Coronary artery (tissue), 2 donors: ENCODE measurements at regions not wholly inside any gene's neighbourhood (a gene's known extent, or its start where the extent isn't known, plus 50 kb on each side); places are given as distances from the start of the nearest gene placed in this dataset.
A peak's percentile ranks its signal among the peaks of the same experiment; 100 is the strongest.

Source experiments
- DNase-seq: peaks from one replicate; pipeline ENCODE4 v3.0.0-alpha.2; 2017; ENCODE audit warnings: low spot score
- H3K27ac ChIP-seq, 2 donors: fragments of 200-600 bp; sonication (generic); one replicate each; pipeline ENCODE4 v1.5.1; 2016 to 2019
- H3K4me3 ChIP-seq: fragments of 200-600 bp; sonication (generic); 2 replicates; pipeline ENCODE4 v1.5.1; 2016; ENCODE audit warnings: mild to moderate bottlenecking, moderate library complexity
- TF ChIP-seq, protein P1 (sequence below): fragments of 200-600 bp; sonication (generic); IDR thresholded peaks from one replicate; pipeline ENCODE4 v1.5.1; 2019; ENCODE audit warnings: antibody characterized with exemption

GRCh38 chr20:58112017-58112781 is 116.3 kb downstream of the ANKRD60 start:
- TF ChIP-seq, protein P1, sequence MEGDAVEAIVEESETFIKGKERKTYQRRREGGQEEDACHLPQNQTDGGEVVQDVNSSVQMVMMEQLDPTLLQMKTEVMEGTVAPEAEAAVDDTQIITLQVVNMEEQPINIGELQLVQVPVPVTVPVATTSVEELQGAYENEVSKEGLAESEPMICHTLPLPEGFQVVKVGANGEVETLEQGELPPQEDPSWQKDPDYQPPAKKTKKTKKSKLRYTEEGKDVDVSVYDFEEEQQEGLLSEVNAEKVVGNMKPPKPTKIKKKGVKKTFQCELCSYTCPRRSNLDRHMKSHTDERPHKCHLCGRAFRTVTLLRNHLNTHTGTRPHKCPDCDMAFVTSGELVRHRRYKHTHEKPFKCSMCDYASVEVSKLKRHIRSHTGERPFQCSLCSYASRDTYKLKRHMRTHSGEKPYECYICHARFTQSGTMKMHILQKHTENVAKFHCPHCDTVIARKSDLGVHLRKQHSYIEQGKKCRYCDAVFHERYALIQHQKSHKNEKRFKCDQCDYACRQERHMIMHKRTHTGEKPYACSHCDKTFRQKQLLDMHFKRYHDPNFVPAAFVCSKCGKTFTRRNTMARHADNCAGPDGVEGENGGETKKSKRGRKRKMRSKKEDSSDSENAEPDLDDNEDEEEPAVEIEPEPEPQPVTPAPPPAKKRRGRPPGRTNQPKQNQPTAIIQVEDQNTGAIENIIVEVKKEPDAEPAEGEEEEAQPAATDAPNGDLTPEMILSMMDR: no peak
- peak; percentile 43 for DNase-seq
- H3K27ac ChIP-seq: peak overlapping the region in 1 of 2 donors; percentile 60
- H3K4me3 ChIP-seq: no peak overlapping the region

DNA sequence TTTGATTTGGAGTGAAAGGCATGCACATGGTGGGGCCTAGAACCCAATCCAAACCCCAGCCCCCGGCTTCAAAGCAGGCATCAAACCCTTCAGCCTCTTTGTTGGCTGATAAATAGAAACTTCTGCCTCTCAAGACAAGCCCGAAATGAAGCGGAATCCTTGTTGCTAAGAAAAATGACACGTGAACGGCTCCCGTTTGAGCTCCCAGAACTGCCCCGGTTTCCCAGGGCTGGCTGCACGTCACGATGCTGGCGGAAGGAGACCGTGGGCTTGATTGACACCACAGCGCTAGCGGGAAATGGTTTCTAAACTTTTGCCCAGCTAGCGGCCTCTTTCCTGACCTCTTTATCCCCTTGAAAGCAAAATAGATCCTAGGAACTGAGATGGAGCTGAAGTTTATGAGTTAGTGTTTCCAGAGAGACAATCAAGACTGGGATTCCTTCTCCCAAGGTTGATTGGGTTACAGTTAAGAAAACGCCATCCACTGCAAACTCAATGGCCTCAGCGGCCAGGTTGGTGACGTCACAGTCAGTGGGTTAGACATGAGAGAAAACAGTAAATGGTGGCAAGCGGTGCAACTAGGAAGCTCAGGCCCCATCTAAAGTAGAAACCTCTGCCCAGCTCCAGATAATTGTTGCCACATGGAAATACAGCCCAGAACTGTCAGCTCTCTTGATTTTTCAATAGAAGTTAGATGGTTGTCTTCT is 117.0 kb downstream of the ANKRD60 start:
- peak; percentile 65 for DNase-seq
- TF ChIP-seq, protein P1: no peak
- Histone ChIP-seq H3K4me3 (no peak overlapping the region), H3K27ac (peak overlapping the region in 1 of 2 donors; percentile 60)

DNA sequence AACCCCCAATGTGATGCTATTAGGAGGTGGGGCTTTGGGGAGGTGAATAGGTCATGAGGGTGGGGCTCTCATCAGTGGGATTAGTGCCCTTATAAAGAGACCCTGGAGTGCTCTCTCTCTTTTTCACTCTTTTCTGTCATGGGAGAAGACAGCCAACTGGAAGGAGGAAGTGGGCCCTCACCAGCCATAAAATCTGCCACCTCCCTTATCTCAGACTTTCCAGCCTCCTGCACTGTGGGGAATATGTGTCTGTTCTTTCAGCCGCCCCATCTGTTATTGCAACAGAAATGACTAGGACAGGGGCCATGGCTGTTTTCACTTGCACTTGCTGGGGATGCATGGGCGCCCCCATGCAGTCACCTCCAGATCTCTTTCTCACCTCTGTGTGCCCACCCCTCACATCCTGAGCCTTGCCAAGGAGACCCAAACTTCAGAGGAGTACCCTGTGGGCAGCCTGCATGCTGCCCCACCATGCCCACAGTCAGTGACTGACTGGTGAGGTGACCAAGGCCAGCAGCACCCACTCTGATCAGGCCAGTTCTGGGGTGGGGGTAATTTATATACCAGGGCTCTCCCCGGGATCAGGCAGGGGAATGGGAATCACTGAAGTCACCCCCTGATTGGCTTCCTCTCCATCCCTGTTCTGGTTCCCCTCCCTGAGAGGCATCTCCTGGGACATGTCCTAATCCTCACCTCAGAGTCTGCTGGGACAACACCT is 118.4 kb downstream of the ANKRD60 start:
- Histone ChIP-seq H3K4me3 (no peak overlapping the region), H3K27ac (peak overlapping the region in 1 of 2 donors; percentile 50)
- peak; percentile 53 for DNase-seq
- TF ChIP-seq, protein P1: no peak

DNA sequence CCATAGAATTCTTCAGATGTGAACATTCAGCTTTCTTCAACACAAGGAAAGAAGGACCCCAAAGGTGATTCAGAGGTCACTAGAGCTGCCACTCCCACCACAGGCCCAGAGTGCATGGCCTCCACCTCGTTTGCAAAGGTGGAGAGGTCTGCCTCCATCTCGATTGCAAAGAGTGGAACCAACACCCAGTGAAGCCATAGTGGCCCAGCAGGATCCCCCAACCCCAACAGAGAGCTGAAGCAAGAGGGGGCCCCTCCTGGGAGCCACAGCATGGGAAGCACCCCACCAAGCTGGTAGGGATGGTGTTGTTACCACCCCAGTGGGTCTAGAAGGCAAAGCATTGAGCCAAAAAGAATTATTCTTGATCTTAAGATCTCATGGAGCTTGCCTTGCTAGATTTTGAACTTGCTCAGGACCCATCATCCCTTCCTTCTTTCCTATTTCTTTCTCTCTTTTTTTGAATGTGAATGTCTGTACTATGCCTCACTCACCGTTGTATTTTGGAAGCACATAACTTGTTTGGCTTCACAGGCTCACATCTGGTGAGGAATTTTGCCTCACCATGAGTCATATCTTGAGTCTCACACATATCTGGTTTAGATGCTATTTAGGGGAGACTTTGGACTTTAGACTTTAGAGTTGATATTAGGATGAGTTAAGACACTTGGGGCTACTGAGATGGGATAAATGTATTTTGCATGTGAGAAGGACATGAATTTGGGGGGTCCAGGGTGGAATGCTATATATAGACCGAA is 119.2 kb downstream of the ANKRD60 start:
- peak; percentile 61 for DNase-seq
- no peak overlapping the region for H3K4me3 ChIP-seq
- TF ChIP-seq, protein P1: no peak
- H3K27ac ChIP-seq: peak overlapping the region in 1 of 2 donors; percentile 60

GRCh38 chr20:58107533-58107932 is 120.9 kb downstream of the ANKRD60 start:
- peak; percentile 45 for DNase-seq
- Histone ChIP-seq H3K27ac (no peak overlapping the region), H3K4me3 (no peak overlapping the region)
- TF ChIP-seq, protein P1: no peak

GRCh38 chr20:58106143-58106750 is 122.2 kb downstream of the ANKRD60 start:
- TF ChIP-seq, protein P1: no peak
- Histone ChIP-seq H3K4me3 (no peak overlapping the region), H3K27ac (no peak overlapping the region)
- peak; percentile 29 for DNase-seq
